ENCODE measurements at regions not wholly inside any gene's neighbourhood (a gene's known extent, or its start where the extent isn't known, plus 50 kb on each side); places are given as distances from the start of the nearest gene placed in this dataset.

- TF ChIP-seq POLR2AphosphoS5 (IDR thresholded peaks at IDR 0.05; ENCODE audit: low read depth) (no peak), EZH2 (IDR thresholded peaks at IDR 0.05; ENCODE audit: low read depth, unreplicated experiment) (no peak), CTCF (conservative IDR thresholded peaks at IDR 0.05; ENCODE audit: low read depth in 2 of 2) (no peak)
These were observed 861.0 kb downstream of the SORCS3 start for GRCh38 chr10:105502058-105502457.

Data from GM23338 (cell line).